K562 (cell line): ENCODE measurements at regions not wholly inside any gene's neighbourhood (a gene's known extent, or its start where the extent isn't known, plus 50 kb on each side); places are given as distances from the start of the nearest gene placed in this dataset.

ENCODE experiments used
- ATAC-seq: fragments of 200-7000 bp; cut with Tn5 transposase; 3 replicates; pipeline ENCODE4 v1.9.1; 2020; ENCODE audit warnings: moderate library complexity
- BruUV-seq: library from RNA; stranded (reverse); fragments of 400-500 nt; replicated peaks from 2 replicates; lab custom pipeline; 2021; lab: Mats Ljungman, UMichigan
- CTCF ChIA-PET: fragments of 300-600 bp; formaldehyde crosslinking; extraction: SDS; loops from one replicate; lab custom pipeline; 2021; ENCODE audit warnings: low intra/inter-chr PET ratio; lab: Yijun Ruan, JAX
- POLR2A ChIA-PET: fragments of 300-600, 350-650 bp; sonication (Branson Sonifier 250); formaldehyde crosslinking; extraction: SDS; loops from one replicate; lab custom pipeline; 2021; ENCODE audit warnings: antibody characterized with exemption, inconsistent platforms; lab: Yijun Ruan, JAX
- DNase-seq, 4 experiments: peaks; one replicate each; pipeline versions ENCODE4 v3.0.0 to v3.0.0-alpha.2; 2011 to 2018; ENCODE audit warnings: low spot score in 3 of 4, mixed read lengths in 3 of 4; ENCODE audit errors: extremely low read depth in 1 of 4
- FAIRE-seq: peaks from 2 replicates; lab custom pipeline; 2011; peaks lifted over from hg19 to GRCh38; lab: Jason Lieb, UNC
- H2AFZ ChIP-seq: 2 replicates; pipeline ENCODE4 v1.6.0; 2011; ENCODE audit warnings: low read depth, low read length, control low read depth, inconsistent platforms
- H3K27ac ChIP-seq: fragments of 200-600 bp; 3 replicates; pipeline ENCODE4 v1.8.0; 2011; ENCODE audit warnings: low read depth, mild to moderate bottlenecking, control low read depth, inconsistent platforms, low read length, moderate library complexity, mixed read lengths; ENCODE audit errors: extremely low read depth
- H3K27me3 ChIP-seq, 2 experiments: fragments of 300-600 bp in 1 of 2; 2 replicates in 1 of 2; 3 replicates in 1 of 2; pipeline versions ENCODE4 v1.6.0 to v1.8.0; 2011; ENCODE audit warnings: inconsistent platforms in 2 of 2, low read length in 2 of 2, mild to moderate bottlenecking in 1 of 2, mixed read lengths in 1 of 2, moderate library complexity in 1 of 2; ENCODE audit not compliant: control insufficient read depth in 2 of 2, insufficient read depth in 2 of 2
- H3K36me3 ChIP-seq: fragments of 300-600 bp; 3 replicates; pipeline ENCODE4 v1.8.0; 2011; ENCODE audit warnings: mild to moderate bottlenecking, low read length, inconsistent platforms; ENCODE audit not compliant: control insufficient read depth, insufficient read depth
- H3K4me1 ChIP-seq, 2 experiments: fragments of 200-600 bp in 1 of 2; replicated peaks in 1 of 2; 2 replicates in 1 of 2; 3 replicates in 1 of 2; pipeline versions ENCODE4 v1.5.1 to v1.8.0; 2011; ENCODE audit warnings: inconsistent platforms in 2 of 2, low read length in 2 of 2, mild to moderate bottlenecking in 1 of 2, mixed read lengths in 1 of 2, moderate library complexity in 1 of 2; ENCODE audit not compliant: control insufficient read depth in 2 of 2, insufficient read depth in 2 of 2
- H3K4me2 ChIP-seq: 2 replicates; pipeline ENCODE4 v1.6.1; 2011; ENCODE audit warnings: low read length, control low read depth, inconsistent platforms, mixed read lengths; ENCODE audit not compliant: insufficient read depth
- H3K4me3 ChIP-seq: fragments of 200-600 bp; sonication (generic), shearing (Covaris generic); 2 replicates; pipeline ENCODE4 v1.5.1; 2016; ENCODE audit warnings: control low read depth, inconsistent platforms
- H3K79me2 ChIP-seq: fragments of 200-600 bp; 3 replicates; pipeline ENCODE4 v1.8.0; 2011; ENCODE audit warnings: low read length, inconsistent platforms; ENCODE audit not compliant: control insufficient read depth, insufficient read depth
- H3K9ac ChIP-seq, 2 experiments: 2 replicates each; pipeline versions ENCODE4 v1.6.0 to v1.6.1; 2011; ENCODE audit warnings: low read depth in 2 of 2, low read length in 2 of 2, control low read depth in 1 of 2, inconsistent platforms in 1 of 2, mild to moderate bottlenecking in 1 of 2, mixed read lengths in 1 of 2; ENCODE audit not compliant: insufficient read depth in 1 of 2
- H3K9me1 ChIP-seq: one replicate; pipeline ENCODE4 v1.6.0; 2011; ENCODE audit warnings: inconsistent platforms, mild to moderate bottlenecking, low read length, moderate library complexity; ENCODE audit not compliant: control insufficient read depth, insufficient read depth
- H3K9me3 ChIP-seq: replicated peaks from 2 replicates; pipeline ENCODE4 v1.5.1; 2011; ENCODE audit warnings: low read depth, low read length, inconsistent platforms; ENCODE audit not compliant: control insufficient read depth, insufficient read depth
- H4K20me1 ChIP-seq: replicated peaks from 2 replicates; pipeline ENCODE4 v1.6.1; 2011; ENCODE audit warnings: low read length, inconsistent platforms, mixed read lengths; ENCODE audit not compliant: control insufficient read depth, insufficient read depth
- CBX3 ChIP-seq, 2 experiments: IDR thresholded peaks; 1 replicate in 1 of 2; 2 replicates in 1 of 2; pipeline ENCODE4 v1.6.1; 2012; ENCODE audit warnings: inconsistent platforms in 2 of 2, low read length in 2 of 2, borderline replicate concordance in 1 of 2, control low read depth in 1 of 2
- FOXM1 ChIP-seq, 2 experiments: fragments of 450-650 bp in 1 of 2; sonication (generic) in 1 of 2; formaldehyde crosslinking in 1 of 2; IDR thresholded peaks; 2 replicates each; pipeline versions ENCODE4 v1.6.1 to v1.9.0; 2017 to 2022; ENCODE audit warnings: low read depth in 2 of 2, mild to moderate bottlenecking in 2 of 2, missing genetic modification reagents in 1 of 2, moderate library complexity in 1 of 2
- POLR3G ChIP-seq: IDR thresholded peaks from 2 replicates; pipeline ENCODE4 v1.6.1; 2011; ENCODE audit not compliant: insufficient read length, insufficient replicate concordance; ENCODE audit errors: extremely low read depth
- TRIM24 ChIP-seq, 2 experiments: fragments of 450-650 bp; IDR thresholded peaks; 2 replicates each; pipeline ENCODE4 v1.6.1; 2016
- TRIM28 ChIP-seq: fragments of 450-650 bp; IDR thresholded peaks from 2 replicates; pipeline ENCODE4 v1.6.1; 2017
- ZNF507 ChIP-seq: conservative IDR thresholded peaks from 2 replicates; pipeline ENCODE4 v1.6.1; 2017; ENCODE audit warnings: missing genetic modification characterization, missing compliant biosample characterization
- WGBS: fragments of 100-300 bp; shearing (Covaris generic); methylation state at CpG from one replicate; pipeline ENCODE4 v1.1.6; 2016; ENCODE audit warnings: low coverage, mixed read lengths; ENCODE audit not compliant: insufficient coverage; ENCODE audit errors: missing lambda C conversion rate; 5-methylcytosine and 5-hydroxymethylcytosine counted together
- in situ Hi-C: fragments of 300-500 bp; cut with MboI; formaldehyde crosslinking; loops from 4 replicates; pipeline ENCODE4 v1.15.0; 2018; ENCODE audit warnings: inconsistent platforms, mixed read lengths
- intact Hi-C: fragments of 100-400 bp; cut with micrococcal nuclease; formaldehyde crosslinking; loops from 2 replicates; pipeline ENCODE4 v1.14.2; 2022
- TF ChIP-seq, protein P1 (sequence below): sonication (generic); formaldehyde crosslinking; IDR thresholded peaks from 2 replicates; pipeline ENCODE4 v1.8.0; 2022; ENCODE audit warnings: missing genetic modification reagents, mild to moderate bottlenecking, borderline replicate concordance
- TF ChIP-seq, protein P2 (sequence below): sonication (generic); formaldehyde crosslinking; IDR thresholded peaks from 2 replicates; pipeline ENCODE4 v1.8.1; 2023; ENCODE audit warnings: mild to moderate bottlenecking, missing genetic modification reagents, moderate library complexity
- TF ChIP-seq, protein P3 (sequence below), 2 experiments: fragments of 450-650 bp; conservative IDR thresholded peaks; 2 replicates each; pipeline ENCODE4 v1.6.1; 2017; ENCODE audit warnings: mild to moderate bottlenecking in 2 of 2, moderate library complexity in 2 of 2

DNA sequence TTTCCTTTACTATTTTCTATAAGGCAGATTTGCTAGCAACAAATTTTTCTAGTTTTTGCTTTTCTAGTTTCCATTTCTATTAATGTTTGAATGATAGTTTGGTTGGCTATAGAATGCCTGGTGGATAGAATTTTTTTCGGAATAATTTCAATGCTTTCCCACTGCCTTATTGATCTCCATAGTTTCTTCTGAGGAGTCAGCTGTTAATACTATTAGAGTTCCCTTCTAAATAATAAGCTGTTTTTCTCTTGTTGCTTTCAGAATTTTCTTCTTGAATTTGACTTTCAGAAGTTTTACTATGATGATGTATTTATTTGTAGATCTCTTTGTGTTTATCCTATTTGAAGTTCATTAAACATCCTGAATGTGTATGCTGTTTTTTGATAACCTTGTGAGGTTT, 91.8 kb downstream of the VSIG4 start:
- Histone ChIP-seq H2AFZ (no peak overlapping the region), H3K36me3 (no peaks in the 10 kb centered on the region), H3K4me2 (no peak overlapping the region), H3K9ac (no peak overlapping the region), H3K79me2 (no peaks in the 10 kb centered on the region), H4K20me1 (no peaks in the 10 kb centered on the region), H3K27me3 (no peaks in the 10 kb centered on the region), H3K4me3 (no peak overlapping the region), H3K27ac (no peak overlapping the region), H3K9me3 (no peaks in the 10 kb centered on the region; the same call in 1 of the 2 replicates), H3K4me1 (no peaks in the 10 kb centered on the region), H3K9me1 (no peaks in the 10 kb centered on the region)
- in situ Hi-C loops (no loop called here), intact Hi-C loops (no loop called here)
- TF ChIP-seq, protein P1, sequence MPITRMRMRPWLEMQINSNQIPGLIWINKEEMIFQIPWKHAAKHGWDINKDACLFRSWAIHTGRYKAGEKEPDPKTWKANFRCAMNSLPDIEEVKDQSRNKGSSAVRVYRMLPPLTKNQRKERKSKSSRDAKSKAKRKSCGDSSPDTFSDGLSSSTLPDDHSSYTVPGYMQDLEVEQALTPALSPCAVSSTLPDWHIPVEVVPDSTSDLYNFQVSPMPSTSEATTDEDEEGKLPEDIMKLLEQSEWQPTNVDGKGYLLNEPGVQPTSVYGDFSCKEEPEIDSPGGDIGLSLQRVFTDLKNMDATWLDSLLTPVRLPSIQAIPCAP (CRISPR knock-in tag) = no peak
- peak; percentile 69; the same call in 1 of the 2 replicates for TF ChIP-seq TRIM28
- TF ChIP-seq CBX3 (IDR thresholded peaks at IDR 0.05; ENCODE audit: borderline replicate concordance in 1 of 2, low read length in 2 of 2) = peak in 1 of 2 experiments; percentile 87; a peak in 2 of 3 replicates
- no peak for TF ChIP-seq POLR3G
- TF ChIP-seq TRIM24 (IDR thresholded peaks at IDR 0.05) = peak in 1 of 2 experiments; percentile 53; a peak in 1 of 4 replicates
- FAIRE-seq (no peak), DNase-seq (no peak), ATAC-seq (no peak)
- CTCF ChIA-PET = no interaction called here
- POLR2A ChIA-PET = no interaction called here
- no TSS peak for BruUV-seq
- 11% methylated on average over 1 of the region's 1 CpG for WGBS

DNA sequence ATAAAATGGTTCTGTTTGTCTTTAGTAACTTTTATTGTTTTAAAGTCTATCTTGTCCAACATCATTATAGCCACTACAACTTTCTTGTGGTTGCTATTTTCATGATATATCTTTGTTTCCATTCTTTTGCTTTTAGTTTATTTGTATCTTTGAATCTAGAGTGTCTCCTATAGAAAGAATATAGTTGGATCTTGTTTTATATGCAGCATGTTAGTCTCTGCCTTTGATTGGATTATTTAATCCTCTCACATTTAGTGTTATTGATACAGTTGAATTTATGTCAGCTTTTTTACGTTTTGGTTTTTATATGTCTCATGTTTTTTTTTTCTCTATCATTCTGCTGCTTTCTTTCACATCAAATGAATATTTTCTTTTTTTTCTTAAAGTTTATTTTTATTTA, 98.1 kb downstream of the VSIG4 start:
- Histone ChIP-seq H3K4me3 (no peak overlapping the region), H3K27me3 (no peaks in the 10 kb centered on the region), H2AFZ (no peak overlapping the region), H3K4me2 (no peak overlapping the region), H3K9me3 (no peaks in the 10 kb centered on the region; the same call in none of the 2 replicates), H3K9ac (no peak overlapping the region)
- DNase-seq = no peak
- TF ChIP-seq, protein P2, sequence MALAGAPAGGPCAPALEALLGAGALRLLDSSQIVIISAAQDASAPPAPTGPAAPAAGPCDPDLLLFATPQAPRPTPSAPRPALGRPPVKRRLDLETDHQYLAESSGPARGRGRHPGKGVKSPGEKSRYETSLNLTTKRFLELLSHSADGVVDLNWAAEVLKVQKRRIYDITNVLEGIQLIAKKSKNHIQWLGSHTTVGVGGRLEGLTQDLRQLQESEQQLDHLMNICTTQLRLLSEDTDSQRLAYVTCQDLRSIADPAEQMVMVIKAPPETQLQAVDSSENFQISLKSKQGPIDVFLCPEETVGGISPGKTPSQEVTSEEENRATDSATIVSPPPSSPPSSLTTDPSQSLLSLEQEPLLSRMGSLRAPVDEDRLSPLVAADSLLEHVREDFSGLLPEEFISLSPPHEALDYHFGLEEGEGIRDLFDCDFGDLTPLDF = no peak
- TF ChIP-seq ZNF507 = peak; percentile 93
- TF ChIP-seq, protein P3, sequence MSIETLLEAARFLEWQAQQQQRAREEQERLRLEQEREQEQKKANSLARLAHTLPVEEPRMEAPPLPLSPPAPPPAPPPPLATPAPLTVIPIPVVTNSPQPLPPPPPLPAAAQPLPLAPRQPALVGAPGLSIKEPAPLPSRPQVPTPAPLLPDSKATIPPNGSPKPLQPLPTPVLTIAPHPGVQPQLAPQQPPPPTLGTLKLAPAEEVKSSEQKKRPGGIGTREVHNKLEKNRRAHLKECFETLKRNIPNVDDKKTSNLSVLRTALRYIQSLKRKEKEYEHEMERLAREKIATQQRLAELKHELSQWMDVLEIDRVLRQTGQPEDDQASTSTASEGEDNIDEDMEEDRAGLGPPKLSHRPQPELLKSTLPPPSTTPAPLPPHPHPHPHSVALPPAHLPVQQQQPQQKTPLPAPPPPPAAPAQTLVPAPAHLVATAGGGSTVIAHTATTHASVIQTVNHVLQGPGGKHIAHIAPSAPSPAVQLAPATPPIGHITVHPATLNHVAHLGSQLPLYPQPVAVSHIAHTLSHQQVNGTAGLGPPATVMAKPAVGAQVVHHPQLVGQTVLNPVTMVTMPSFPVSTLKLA (conservative IDR thresholded peaks at IDR 0.05) = no peak
- TF ChIP-seq FOXM1 (IDR thresholded peaks at IDR 0.05; ENCODE audit: low read depth) = no peak
- no peak for TF ChIP-seq FOXM1 (CRISPR knock-in tag; IDR thresholded peaks at IDR 0.05; ENCODE audit: low read depth)
- TF ChIP-seq, all 486 proteins: peak for 1
- H3K79me2 ChIP-seq = no peaks in the 10 kb centered on the region
- 0% methylated on average over 1 of the region's 1 CpG for whole genome bisulfite sequencing
- FAIRE-seq (no peak), ATAC-seq (no peak)
- in situ Hi-C loops = no loop called here
- intact Hi-C loops = no loop called here
- ChIA-PET CTCF (no interaction called here), POLR2A (no interaction called here)
- no peaks in the 10 kb centered on the region for H3K4me1 ChIP-seq
- H4K20me1 ChIP-seq = no peaks in the 10 kb centered on the region
- H3K27ac ChIP-seq = no peak overlapping the region
- BruUV-seq = no TSS peak
- H3K9me1 ChIP-seq = no peaks in the 10 kb centered on the region
- H3K36me3 ChIP-seq = no peaks in the 10 kb centered on the region
